ENCODE measurements at regions not wholly inside any gene's neighbourhood (a gene's known extent, or its start where the extent isn't known, plus 50 kb on each side); places are given as distances from the start of the nearest gene placed in this dataset.

- TF ChIP-seq POLR2A (IDR thresholded peaks at IDR 0.05) (no peak), CTCF (IDR thresholded peaks at IDR 0.05) (no peak), POLR2AphosphoS5 (IDR thresholded peaks at IDR 0.05) (no peak)
Observed at GRCh38 chr3:89046661-89047060, 60.8 kb upstream of the EPHA3 start.

All from breast epithelium (tissue), 3 donors.